GM10266 (cell line): ENCODE measurements at regions not wholly inside any gene's neighbourhood (a gene's known extent, or its start where the extent isn't known, plus 50 kb on each side); places are given as distances from the start of the nearest gene placed in this dataset.

Experiments used
- DNase-seq: peaks from one replicate; pipeline ENCODE4 v3.0.0; 2012; ENCODE audit errors: extremely low spot score
- CTCF ChIP-seq: IDR thresholded peaks from 2 replicates; pipeline ENCODE4 v1.5.1; 2012; ENCODE audit warnings: mild to moderate bottlenecking, low read depth; ENCODE audit not compliant: control insufficient read depth, insufficient read depth; ENCODE audit errors: missing control alignments

- TF ChIP-seq CTCF = no peak
- DNase-seq = no peak
Observed at GRCh38 chr17:15890279-15890892, 54.5 kb upstream of the ADORA2B start.

GRCh38 chr17:15891318-15891717 lies 53.6 kb upstream of the ADORA2B start:
- no peak for DNase-seq
- no peak for TF ChIP-seq CTCF

GRCh38 chr17:15892244-15892643 lies 52.7 kb upstream of the ADORA2B start:
- no peak for DNase-seq
- TF ChIP-seq CTCF = no peak

- no peak for DNase-seq
- no peak for TF ChIP-seq CTCF
Observed at GRCh38 chr17:15892731-15893657, 51.9 kb upstream of the ADORA2B start.

GRCh38 chr17:15893658-15894024 lies 51.3 kb upstream of the ADORA2B start:
- no peak for DNase-seq
- no peak for TF ChIP-seq CTCF

- no peak for DNase-seq
- TF ChIP-seq CTCF = no peak
Observed at GRCh38 chr17:15894258-15894657, 50.7 kb upstream of the ADORA2B start.
